ENCODE measurements at regions not wholly inside any gene's neighbourhood (a gene's known extent, or its start where the extent isn't known, plus 50 kb on each side); places are given as distances from the start of the nearest gene placed in this dataset.

- TF ChIP-seq CTCF (IDR thresholded peaks at IDR 0.05), result no peak
- TF ChIP-seq POLR2A (IDR thresholded peaks at IDR 0.05), result no peak
- no peak for TF ChIP-seq EP300 (IDR thresholded peaks at IDR 0.05)
Measured at GRCh38 chr5:90223756-90224155, 185.8 kb downstream of the CETN3 start.
